ENCODE measurements at regions not wholly inside any gene's neighbourhood (a gene's known extent, or its start where the extent isn't known, plus 50 kb on each side); places are given as distances from the start of the nearest gene placed in this dataset.

DNA sequence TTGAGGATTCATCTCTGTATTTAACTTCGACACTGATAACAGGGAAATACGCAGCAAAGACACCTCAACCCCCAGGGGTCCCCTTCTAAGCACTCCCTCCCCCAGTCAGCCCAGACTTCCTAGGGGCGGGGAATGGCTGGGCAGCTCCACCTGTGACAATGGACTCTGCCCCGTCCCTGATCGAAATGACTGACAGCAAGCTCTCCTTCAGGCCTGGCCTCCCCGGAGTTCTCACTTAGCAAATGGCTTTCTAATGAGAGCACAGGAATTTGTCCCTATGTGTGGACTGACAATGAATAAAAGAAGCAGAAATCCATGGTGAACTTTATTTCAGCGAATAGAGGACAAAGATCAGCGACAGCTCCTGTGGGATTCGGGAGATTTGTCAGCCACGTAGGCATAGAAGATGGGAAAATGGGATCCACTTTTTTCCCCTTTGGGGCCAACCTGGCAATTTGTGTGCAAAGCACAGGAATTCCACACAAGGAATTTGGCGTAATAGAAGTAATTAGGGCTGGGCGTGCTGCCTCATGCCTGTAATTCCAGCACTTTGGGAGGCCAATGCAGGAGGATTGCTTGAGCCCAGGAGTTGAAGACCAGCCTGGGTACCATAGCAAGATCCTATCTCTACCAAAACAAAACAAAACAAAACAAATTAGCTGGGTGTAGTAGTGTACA lies 63.8 kb downstream of the TNFAIP2 start:
- peak overlapping the region; percentile 78 to 93 for H3K27ac ChIP-seq (ENCODE audit: low read depth in 1 of 2, low read length in 2 of 2)
- peaks cover 5 to 30% (median 24%) of the 10 kb centered on the region in 4 donors for H3K4me1 ChIP-seq (ENCODE audit: control insufficient read depth in 4 of 4, insufficient read depth in 4 of 4, low read length in 3 of 4)
- no peak for DNase-seq (ENCODE audit: low spot score)
- peak overlapping the region; percentile 5 to 63 for H3K9ac ChIP-seq (ENCODE audit: low read depth in 1 of 2, low read length in 2 of 2)
- WGBS, result 45% methylated on average over 12 of the region's 12 CpGs
- H3K27me3 ChIP-seq (ENCODE audit: control insufficient read depth in 4 of 4, insufficient read depth in 4 of 4, low read length in 3 of 4), result no peaks in the 10 kb centered on the region
- H3K36me3 ChIP-seq (ENCODE audit: control insufficient read depth in 4 of 4, insufficient read depth in 3 of 4, low read depth in 1 of 4, low read length in 3 of 4), result no peaks in the 10 kb centered on the region
- H3K9me3 ChIP-seq (ENCODE audit: control insufficient read depth in 4 of 4, low read length in 3 of 4), result no peaks in the 10 kb centered on the region
- H3K4me3 ChIP-seq (ENCODE audit: low read depth in 1 of 3, low read length in 3 of 3), result no peak overlapping the region
- TF ChIP-seq YY1 (IDR thresholded peaks at IDR 0.05), result peak; percentile 71
- TF ChIP-seq SP1 (IDR thresholded peaks at IDR 0.05), result peak; percentile 82
- TF ChIP-seq RXRA (IDR thresholded peaks at IDR 0.05), result peak; percentile 12 to 28
- TF ChIP-seq HNF4A (conservative IDR thresholded peaks at IDR 0.05), result peak; percentile 80 to 86
- no peak for TF ChIP-seq TAF1 (conservative IDR thresholded peaks at IDR 0.05)
- TF ChIP-seq, protein P1, sequence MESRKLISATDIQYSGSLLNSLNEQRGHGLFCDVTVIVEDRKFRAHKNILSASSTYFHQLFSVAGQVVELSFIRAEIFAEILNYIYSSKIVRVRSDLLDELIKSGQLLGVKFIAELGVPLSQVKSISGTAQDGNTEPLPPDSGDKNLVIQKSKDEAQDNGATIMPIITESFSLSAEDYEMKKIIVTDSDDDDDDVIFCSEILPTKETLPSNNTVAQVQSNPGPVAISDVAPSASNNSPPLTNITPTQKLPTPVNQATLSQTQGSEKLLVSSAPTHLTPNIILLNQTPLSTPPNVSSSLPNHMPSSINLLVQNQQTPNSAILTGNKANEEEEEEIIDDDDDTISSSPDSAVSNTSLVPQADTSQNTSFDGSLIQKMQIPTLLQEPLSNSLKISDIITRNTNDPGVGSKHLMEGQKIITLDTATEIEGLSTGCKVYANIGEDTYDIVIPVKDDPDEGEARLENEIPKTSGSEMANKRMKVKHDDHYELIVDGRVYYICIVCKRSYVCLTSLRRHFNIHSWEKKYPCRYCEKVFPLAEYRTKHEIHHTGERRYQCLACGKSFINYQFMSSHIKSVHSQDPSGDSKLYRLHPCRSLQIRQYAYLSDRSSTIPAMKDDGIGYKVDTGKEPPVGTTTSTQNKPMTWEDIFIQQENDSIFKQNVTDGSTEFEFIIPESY (IDR thresholded peaks at IDR 0.05), result no peak
- TF ChIP-seq RAD21 (IDR thresholded peaks at IDR 0.05), result peak; percentile 27 to 50
- TF ChIP-seq HNF4G (IDR thresholded peaks at IDR 0.05), result peak; percentile 68
- TF ChIP-seq, protein P2, sequence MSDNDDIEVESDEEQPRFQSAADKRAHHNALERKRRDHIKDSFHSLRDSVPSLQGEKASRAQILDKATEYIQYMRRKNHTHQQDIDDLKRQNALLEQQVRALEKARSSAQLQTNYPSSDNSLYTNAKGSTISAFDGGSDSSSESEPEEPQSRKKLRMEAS (IDR thresholded peaks at IDR 0.05), result peak; percentile 21
- TF ChIP-seq ATF3 (IDR thresholded peaks at IDR 0.05), result no peak

- Histone ChIP-seq H3K9me3 (ENCODE audit: control insufficient read depth in 4 of 4, low read length in 3 of 4) (no peaks in the 10 kb centered on the region), H3K4me1 (ENCODE audit: control insufficient read depth in 4 of 4, insufficient read depth in 4 of 4, low read length in 3 of 4) (peaks cover 5 to 30% (median 24%) of the 10 kb centered on the region in 4 donors), H3K27me3 (ENCODE audit: control insufficient read depth in 4 of 4, insufficient read depth in 4 of 4, low read length in 3 of 4) (no peaks in the 10 kb centered on the region), H3K9ac (ENCODE audit: low read depth in 1 of 2, low read length in 2 of 2) (no peak overlapping the region), H3K36me3 (ENCODE audit: control insufficient read depth in 4 of 4, insufficient read depth in 3 of 4, low read depth in 1 of 4, low read length in 3 of 4) (no peaks in the 10 kb centered on the region), H3K27ac (ENCODE audit: low read depth in 1 of 2, low read length in 2 of 2) (no peak overlapping the region), H3K4me3 (ENCODE audit: low read depth in 1 of 3, low read length in 3 of 3) (no peak overlapping the region)
- 93% methylated on average over 4 of the region's 4 CpGs for WGBS
- no peak for DNase-seq (ENCODE audit: low spot score)
- TF ChIP-seq, protein P2 (IDR thresholded peaks at IDR 0.05), result no peak
- no peak for TF ChIP-seq GABPA (IDR thresholded peaks at IDR 0.05 in 1 of 2, conservative IDR thresholded peaks at IDR 0.05 in 1 of 2)
- TF ChIP-seq HNF4A (conservative IDR thresholded peaks at IDR 0.05), result no peak
- no peak for TF ChIP-seq YY1 (IDR thresholded peaks at IDR 0.05)
- no peak for TF ChIP-seq NR2F2 (IDR thresholded peaks at IDR 0.05)
- TF ChIP-seq EGR1 (IDR thresholded peaks at IDR 0.05; ENCODE audit: low read depth in 2 of 2), result no peak
- no peak for TF ChIP-seq RAD21 (IDR thresholded peaks at IDR 0.05)
- no peak for TF ChIP-seq FOXA2 (IDR thresholded peaks at IDR 0.05)
- no peak for TF ChIP-seq SP1 (IDR thresholded peaks at IDR 0.05)
- TF ChIP-seq FOXA1 (IDR thresholded peaks at IDR 0.05), result no peak
- TF ChIP-seq, protein P1 (IDR thresholded peaks at IDR 0.05), result no peak
- no peak for TF ChIP-seq RXRA (IDR thresholded peaks at IDR 0.05)
- no peak for TF ChIP-seq ATF3 (IDR thresholded peaks at IDR 0.05)
Measured at GRCh38 chr14:103187911-103188310, 64.7 kb downstream of the TNFAIP2 start.

Data from liver (tissue), 7 donors.